Islet of Langerhans (tissue), 1 donor: ENCODE measurements at regions not wholly inside any gene's neighbourhood (a gene's known extent, or its start where the extent isn't known, plus 50 kb on each side); places are given as distances from the start of the nearest gene placed in this dataset.

Experiments
- FAIRE-seq: peaks from one replicate; lab custom pipeline; 2011; peaks lifted over from hg19 to GRCh38; lab: Jason Lieb, UNC

GRCh38 chr13:47168618-47169017, 271.8 kb upstream of the HTR2A start:
- FAIRE-seq, result no peak

- FAIRE-seq, result no peak
Measured at GRCh38 chr13:47168066-47168465, 271.2 kb upstream of the HTR2A start.

- FAIRE-seq, result no peak
Measured at GRCh38 chr13:47166336-47166735, 269.5 kb upstream of the HTR2A start.

- FAIRE-seq, result no peak
Measured at GRCh38 chr13:47159853-47160550, 263.1 kb upstream of the HTR2A start.

GRCh38 chr13:47158593-47158992, 261.7 kb upstream of the HTR2A start:
- no peak for FAIRE-seq

GRCh38 chr13:47148543-47148942, 251.7 kb upstream of the HTR2A start:
- no peak for FAIRE-seq

GRCh38 chr13:47147812-47148119, 250.9 kb upstream of the HTR2A start:
- no peak for FAIRE-seq

- no peak for FAIRE-seq
Measured at GRCh38 chr13:47146991-47147811, 250.3 kb upstream of the HTR2A start.

GRCh38 chr13:47146136-47146535, 249.3 kb upstream of the HTR2A start:
- FAIRE-seq, result no peak

GRCh38 chr13:47144782-47145181, 247.9 kb upstream of the HTR2A start:
- no peak for FAIRE-seq

GRCh38 chr13:47142105-47142504, 245.3 kb upstream of the HTR2A start:
- FAIRE-seq, result no peak

- no peak for FAIRE-seq
Measured at GRCh38 chr13:47139519-47139918, 242.7 kb upstream of the HTR2A start.

GRCh38 chr13:47136504-47136941, 239.7 kb upstream of the HTR2A start:
- FAIRE-seq, result no peak

- no peak for FAIRE-seq
Measured at GRCh38 chr13:47135800-47136503, 239.1 kb upstream of the HTR2A start.

GRCh38 chr13:47134939-47135489, 238.2 kb upstream of the HTR2A start:
- no peak for FAIRE-seq

GRCh38 chr13:47133011-47133445, 236.2 kb upstream of the HTR2A start:
- FAIRE-seq, result no peak

GRCh38 chr13:47129461-47129860, 232.6 kb upstream of the HTR2A start:
- no peak for FAIRE-seq

- FAIRE-seq, result no peak
Measured at GRCh38 chr13:47126432-47126831, 229.6 kb upstream of the HTR2A start.

GRCh38 chr13:47121092-47121763, 224.4 kb upstream of the HTR2A start:
- FAIRE-seq, result no peak

- no peak for FAIRE-seq
Measured at GRCh38 chr13:47120282-47120681, 223.4 kb upstream of the HTR2A start.

GRCh38 chr13:47119575-47120235, 222.9 kb upstream of the HTR2A start:
- FAIRE-seq, result no peak

- no peak for FAIRE-seq
Measured at GRCh38 chr13:47117268-47117667, 220.4 kb upstream of the HTR2A start.
